ENCODE measurements at regions not wholly inside any gene's neighbourhood (a gene's known extent, or its start where the extent isn't known, plus 50 kb on each side); places are given as distances from the start of the nearest gene placed in this dataset.

GRCh38 chr5:38023371-38023770 is 183.5 kb upstream of the GDNF start:
- Histone ChIP-seq H3K27me3 (ENCODE audit: control insufficient read depth, insufficient read depth, low read length) (no peaks in the 10 kb centered on the region), H3K36me3 (ENCODE audit: control insufficient read depth, insufficient read depth, low read length) (no peaks in the 10 kb centered on the region), H3K4me3 (ENCODE audit: low read depth, low read length) (no peak overlapping the region)
- TF ChIP-seq CTCF (IDR thresholded peaks at IDR 0.05; ENCODE audit: insufficient read depth, low read length, severe bottlenecking): no peak
- no peak for FAIRE-seq
- DNase-seq (ENCODE audit: low read depth): no peak

DNA sequence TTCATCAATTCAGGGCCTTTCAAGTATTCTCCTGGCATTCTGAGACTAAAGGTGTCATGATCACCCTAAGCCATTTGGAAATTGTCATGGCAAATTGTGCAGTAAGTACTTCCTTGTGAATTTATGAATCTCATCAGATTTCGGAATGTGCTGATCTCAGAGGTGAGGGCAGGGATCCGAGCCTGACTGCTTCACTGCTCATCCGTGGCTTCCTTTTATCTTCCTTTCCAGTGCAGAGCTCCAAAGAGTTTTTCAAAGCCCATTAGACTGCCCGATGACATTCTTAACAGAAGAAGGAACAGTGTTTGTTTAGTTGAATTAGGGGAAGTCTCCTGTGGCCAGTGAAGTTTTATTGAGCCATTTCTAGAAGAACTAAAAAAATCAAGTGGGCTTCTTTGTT is 182.8 kb upstream of the GDNF start:
- no peaks in the 10 kb centered on the region for H3K27me3 ChIP-seq (ENCODE audit: control insufficient read depth, insufficient read depth, low read length)
- H3K4me3 ChIP-seq (ENCODE audit: low read depth, low read length): no peak overlapping the region
- DNase-seq (ENCODE audit: low read depth): no peak
- no peak for TF ChIP-seq CTCF (IDR thresholded peaks at IDR 0.05; ENCODE audit: insufficient read depth, low read length, severe bottlenecking)
- FAIRE-seq: no peak
- no peaks in the 10 kb centered on the region for H3K36me3 ChIP-seq (ENCODE audit: control insufficient read depth, insufficient read depth, low read length)

GRCh38 chr5:38018016-38018415 is 178.2 kb upstream of the GDNF start:
- no peak for FAIRE-seq

DNA sequence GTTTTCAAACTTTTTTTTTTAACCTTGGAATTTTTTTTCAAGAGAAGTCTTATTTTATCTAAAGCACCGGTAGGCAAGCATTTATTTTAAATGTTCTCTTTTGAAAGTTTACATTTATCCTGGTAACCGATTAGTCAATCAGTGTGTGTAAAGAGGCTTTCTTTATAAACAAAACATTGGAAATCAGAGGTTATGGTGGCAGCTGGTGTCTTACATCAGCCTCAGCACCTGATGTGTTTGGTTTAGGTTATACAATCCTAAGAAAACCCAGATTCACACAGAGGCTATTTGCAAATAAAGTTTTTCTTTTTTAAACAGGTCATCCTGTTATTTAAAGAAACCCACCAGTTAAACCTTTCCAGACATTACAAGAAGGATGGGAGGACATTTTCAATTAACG is 173.3 kb upstream of the GDNF start:
- H3K27me3 ChIP-seq (ENCODE audit: control insufficient read depth, insufficient read depth, low read length): peaks cover 1% of the 10 kb centered on the region
- TF ChIP-seq CTCF (IDR thresholded peaks at IDR 0.05; ENCODE audit: insufficient read depth, low read length, severe bottlenecking): no peak
- no peaks in the 10 kb centered on the region for H3K36me3 ChIP-seq (ENCODE audit: control insufficient read depth, insufficient read depth, low read length)
- no peak for FAIRE-seq
- DNase-seq (ENCODE audit: low read depth): no peak
- H3K4me3 ChIP-seq (ENCODE audit: low read depth, low read length): no peak overlapping the region

More at GRCh38 chr5:38018016-38018415, 178.2 kb upstream of the GDNF start:
- Histone ChIP-seq H3K4me3 (ENCODE audit: low read depth, low read length) (no peak overlapping the region), H3K27me3 (ENCODE audit: control insufficient read depth, insufficient read depth, low read length) (no peaks in the 10 kb centered on the region), H3K36me3 (ENCODE audit: control insufficient read depth, insufficient read depth, low read length) (no peaks in the 10 kb centered on the region)
- TF ChIP-seq CTCF (IDR thresholded peaks at IDR 0.05; ENCODE audit: insufficient read depth, low read length, severe bottlenecking): no peak
- no peak for DNase-seq (ENCODE audit: low read depth)

GRCh38 chr5:38011668-38012188 is 171.9 kb upstream of the GDNF start:
- TF ChIP-seq CTCF (IDR thresholded peaks at IDR 0.05; ENCODE audit: insufficient read depth, low read length, severe bottlenecking): no peak
- FAIRE-seq: no peak
- Histone ChIP-seq H3K36me3 (ENCODE audit: control insufficient read depth, insufficient read depth, low read length) (no peaks in the 10 kb centered on the region), H3K27me3 (ENCODE audit: control insufficient read depth, insufficient read depth, low read length) (peaks cover 1% of the 10 kb centered on the region), H3K4me3 (ENCODE audit: low read depth, low read length) (no peak overlapping the region)
- no peak for DNase-seq (ENCODE audit: low read depth)

DNA sequence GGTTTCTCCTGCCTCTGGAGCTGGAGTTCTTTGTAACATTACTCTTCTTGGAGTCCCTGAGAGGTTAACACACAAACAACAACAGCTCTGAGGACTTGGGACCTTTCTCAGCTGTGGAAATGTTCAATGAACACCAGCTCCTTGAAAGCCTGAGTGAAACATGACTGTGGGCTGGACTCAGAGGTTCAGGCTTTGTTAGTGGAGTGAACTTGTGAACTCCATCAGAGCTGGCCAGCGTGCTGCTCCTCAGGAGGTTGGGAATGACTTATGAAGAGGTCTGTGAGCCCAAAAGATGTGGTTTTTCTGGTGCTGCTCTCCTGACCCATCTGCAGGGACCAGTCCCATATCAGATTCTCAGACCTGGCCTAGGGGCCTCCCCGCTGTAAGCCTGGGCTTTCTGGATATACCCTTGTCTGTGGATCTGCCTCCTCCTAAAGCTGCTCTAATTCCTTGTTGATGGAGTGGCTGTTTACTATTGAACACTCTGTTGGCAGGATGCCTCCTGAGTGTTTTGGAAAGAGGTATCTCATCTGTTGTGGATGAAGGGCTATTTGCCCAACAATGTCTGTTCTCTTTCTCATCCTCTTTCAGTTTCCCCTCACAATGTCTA is 170.0 kb upstream of the GDNF start:
- Histone ChIP-seq H3K4me3 (ENCODE audit: low read depth, low read length) (no peak overlapping the region), H3K27me3 (ENCODE audit: control insufficient read depth, insufficient read depth, low read length) (peaks cover 1% of the 10 kb centered on the region), H3K36me3 (ENCODE audit: control insufficient read depth, insufficient read depth, low read length) (no peaks in the 10 kb centered on the region)
- no peak for TF ChIP-seq CTCF (IDR thresholded peaks at IDR 0.05; ENCODE audit: insufficient read depth, low read length, severe bottlenecking)
- FAIRE-seq: no peak
- no peak for DNase-seq (ENCODE audit: low read depth)

Data from bronchial epithelial cell (primary cell).